SK-N-SH (cell line): ENCODE measurements at regions not wholly inside any gene's neighbourhood (a gene's known extent, or its start where the extent isn't known, plus 50 kb on each side); places are given as distances from the start of the nearest gene placed in this dataset.

Experiments
- CTCF ChIP-seq: fragments of 200-600 bp; sonication (generic); IDR thresholded peaks from 2 replicates; pipeline ENCODE4 v1.6.1; 2017; ENCODE audit warnings: antibody characterized with exemption, mild to moderate bottlenecking, moderate library complexity
- MAX ChIP-seq: IDR thresholded peaks from 2 replicates; pipeline ENCODE4 v1.4.0; 2012; ENCODE audit warnings: low read depth
- MEF2A ChIP-seq: IDR thresholded peaks from 2 replicates; pipeline ENCODE4 v1.4.0; 2012; ENCODE audit warnings: low read depth, borderline replicate concordance
- POLR2AphosphoS5 ChIP-seq: IDR thresholded peaks from 2 replicates; pipeline ENCODE4 v1.6.1; 2012; ENCODE audit warnings: low read depth, low read length
- RAD21 ChIP-seq: IDR thresholded peaks from 2 replicates; pipeline ENCODE4 v1.6.1; 2012; ENCODE audit warnings: mild to moderate bottlenecking, low read length
- RCOR1 ChIP-seq: fragments of 150-350 bp; IDR thresholded peaks from 2 replicates; pipeline ENCODE4 v1.6.1; 2017; ENCODE audit warnings: antibody characterized with exemption, low read length
- RXRA ChIP-seq: IDR thresholded peaks from 2 replicates; pipeline ENCODE4 v1.4.0; 2012; ENCODE audit warnings: low read depth, mild to moderate bottlenecking, borderline replicate concordance
- SIN3A ChIP-seq: IDR thresholded peaks from 2 replicates; pipeline ENCODE4 v1.6.1; 2012; ENCODE audit warnings: low read depth, mild to moderate bottlenecking, low read length, moderate library complexity, borderline replicate concordance
- USF2 ChIP-seq: fragments of 150-350 bp; IDR thresholded peaks from 2 replicates; pipeline ENCODE4 v1.6.1; 2017; ENCODE audit warnings: antibody characterized with exemption, low read length, low read depth, borderline replicate concordance
- YY1 ChIP-seq: IDR thresholded peaks from 2 replicates; pipeline ENCODE4 v1.4.0; 2012; ENCODE audit warnings: low read depth, mild to moderate bottlenecking
- ZBTB33 ChIP-seq: IDR thresholded peaks from 2 replicates; pipeline ENCODE4 v1.4.0; 2012; ENCODE audit warnings: low read depth, borderline replicate concordance

GRCh38 chr11:59030037-59030436 lies 56.1 kb upstream of the GLYATL1B start:
- no peak for TF ChIP-seq CTCF
- no peak for TF ChIP-seq POLR2AphosphoS5
- no peak for TF ChIP-seq ZBTB33
- no peak for TF ChIP-seq RXRA
- TF ChIP-seq SIN3A: no peak
- no peak for TF ChIP-seq USF2
- no peak for TF ChIP-seq YY1
- TF ChIP-seq RAD21: no peak
- TF ChIP-seq MAX: no peak
- TF ChIP-seq RCOR1: no peak
- TF ChIP-seq MEF2A: no peak
